ENCODE measurements at regions not wholly inside any gene's neighbourhood (a gene's known extent, or its start where the extent isn't known, plus 50 kb on each side); places are given as distances from the start of the nearest gene placed in this dataset.

- no peak for TF ChIP-seq CTCF (IDR thresholded peaks at IDR 0.05; ENCODE audit: unreplicated experiment)
- H3K27ac Mint-ChIP-seq: no peak overlapping the region
Observed at GRCh38 chr2:104047516-104047915, 806.4 kb upstream of the POU3F3 start.

GRCh38 chr2:104049438-104049837 lies 804.5 kb upstream of the POU3F3 start:
- no peak for TF ChIP-seq CTCF (IDR thresholded peaks at IDR 0.05; ENCODE audit: unreplicated experiment)
- Mint-ChIP-seq H3K4me3 (no peak overlapping the region), H3K36me3 (no peaks in the 10 kb centered on the region), H3K4me1 (peaks cover 50% of the 10 kb centered on the region), H3K9me3 (no peaks in the 10 kb centered on the region), H3K27me3 (ENCODE audit: low read depth) (peaks cover 21% of the 10 kb centered on the region), H3K27ac (no peak overlapping the region)
- DNase-seq (ENCODE audit: low spot score in 2 of 2, unreplicated experiment in 2 of 2): no peak

More at GRCh38 chr2:104047516-104047915, 806.4 kb upstream of the POU3F3 start:
- peaks cover 21% of the 10 kb centered on the region for H3K27me3 Mint-ChIP-seq (ENCODE audit: low read depth)
- H3K4me1 Mint-ChIP-seq: peaks cover 49% of the 10 kb centered on the region
- H3K36me3 Mint-ChIP-seq: no peaks in the 10 kb centered on the region
- H3K4me3 Mint-ChIP-seq: no peak overlapping the region
- H3K9me3 Mint-ChIP-seq: no peaks in the 10 kb centered on the region
- DNase-seq (ENCODE audit: low spot score in 2 of 2, unreplicated experiment in 2 of 2): no peak

- no peaks in the 10 kb centered on the region for H3K36me3 Mint-ChIP-seq
- DNase-seq (ENCODE audit: low spot score in 2 of 2, unreplicated experiment in 2 of 2): no peak
- H3K9me3 Mint-ChIP-seq: no peaks in the 10 kb centered on the region
- H3K27ac Mint-ChIP-seq: no peak overlapping the region
- no peak for TF ChIP-seq CTCF (IDR thresholded peaks at IDR 0.05; ENCODE audit: unreplicated experiment)
- peaks cover 21% of the 10 kb centered on the region for H3K27me3 Mint-ChIP-seq (ENCODE audit: low read depth)
- peaks cover 50% of the 10 kb centered on the region for H3K4me1 Mint-ChIP-seq
- H3K4me3 Mint-ChIP-seq: no peak overlapping the region
Observed at GRCh38 chr2:104049981-104050380, 803.9 kb upstream of the POU3F3 start.

GRCh38 chr2:104050656-104051242 lies 803.2 kb upstream of the POU3F3 start:
- H3K4me1 Mint-ChIP-seq: peaks cover 50% of the 10 kb centered on the region
- H3K36me3 Mint-ChIP-seq: no peaks in the 10 kb centered on the region
- peak in 1 of 2 experiments; percentile 50 for DNase-seq (ENCODE audit: low spot score in 2 of 2, unreplicated experiment in 2 of 2)
- H3K27me3 Mint-ChIP-seq (ENCODE audit: low read depth): peaks cover 21% of the 10 kb centered on the region
- H3K27ac Mint-ChIP-seq: no peak overlapping the region
- no peak for TF ChIP-seq CTCF (IDR thresholded peaks at IDR 0.05; ENCODE audit: unreplicated experiment)
- no peaks in the 10 kb centered on the region for H3K9me3 Mint-ChIP-seq
- no peak overlapping the region for H3K4me3 Mint-ChIP-seq

GRCh38 chr2:104051766-104052165 lies 802.1 kb upstream of the POU3F3 start:
- no peak overlapping the region for H3K27ac Mint-ChIP-seq
- no peak overlapping the region for H3K4me3 Mint-ChIP-seq
- H3K36me3 Mint-ChIP-seq: no peaks in the 10 kb centered on the region
- peaks cover 7% of the 10 kb centered on the region for H3K9me3 Mint-ChIP-seq
- peaks cover 45% of the 10 kb centered on the region for H3K4me1 Mint-ChIP-seq
- no peak for DNase-seq (ENCODE audit: low spot score in 2 of 2, unreplicated experiment in 2 of 2)
- peaks cover 21% of the 10 kb centered on the region for H3K27me3 Mint-ChIP-seq (ENCODE audit: low read depth)
- no peak for TF ChIP-seq CTCF (IDR thresholded peaks at IDR 0.05; ENCODE audit: unreplicated experiment)

GRCh38 chr2:104052356-104052755 lies 801.6 kb upstream of the POU3F3 start:
- Mint-ChIP-seq H3K36me3 (no peaks in the 10 kb centered on the region), H3K4me3 (no peak overlapping the region), H3K27me3 (ENCODE audit: low read depth) (peaks cover 21% of the 10 kb centered on the region), H3K27ac (no peak overlapping the region), H3K9me3 (peaks cover 7% of the 10 kb centered on the region), H3K4me1 (peaks cover 39% of the 10 kb centered on the region)
- TF ChIP-seq CTCF (IDR thresholded peaks at IDR 0.05; ENCODE audit: unreplicated experiment): no peak
- no peak for DNase-seq (ENCODE audit: low spot score in 2 of 2, unreplicated experiment in 2 of 2)
